HUES6 (cell line): ENCODE measurements at regions not wholly inside any gene's neighbourhood (a gene's known extent, or its start where the extent isn't known, plus 50 kb on each side); places are given as distances from the start of the nearest gene placed in this dataset.

ENCODE experiments used
- H3K27ac ChIP-seq: 2 replicates; pipeline ENCODE4 v1.7.0; 2013; ENCODE audit warnings: low read depth, mild to moderate bottlenecking, low read length, inconsistent platforms
- H3K27me3 ChIP-seq: 2 replicates; pipeline ENCODE4 v1.6.1; 2013; ENCODE audit warnings: low read length; ENCODE audit not compliant: control insufficient read depth, insufficient read depth
- H3K36me3 ChIP-seq: 2 replicates; pipeline ENCODE4 v1.6.1; 2013; ENCODE audit warnings: low read length; ENCODE audit not compliant: control insufficient read depth, insufficient read depth
- H3K4me1 ChIP-seq: 2 replicates; pipeline ENCODE4 v1.6.1; 2013; ENCODE audit warnings: low read length; ENCODE audit not compliant: control insufficient read depth, insufficient read depth
- H3K4me3 ChIP-seq: 2 replicates; pipeline ENCODE4 v1.5.1; 2013; ENCODE audit warnings: low read depth, low read length
- H3K9ac ChIP-seq: one replicate; pipeline ENCODE4 v1.6.1; 2013; ENCODE audit warnings: mild to moderate bottlenecking, low read length
- H3K9me3 ChIP-seq: 2 replicates; pipeline ENCODE4 v1.6.1; 2013; ENCODE audit warnings: low read depth, low read length; ENCODE audit not compliant: control insufficient read depth, insufficient read depth

- peaks cover 91% of the 10 kb centered on the region for H3K27me3 ChIP-seq
- no peaks in the 10 kb centered on the region for H3K9me3 ChIP-seq
- H3K4me3 ChIP-seq, result no peak overlapping the region
- no peak overlapping the region for H3K27ac ChIP-seq
- H3K9ac ChIP-seq, result no peak overlapping the region
- H3K4me1 ChIP-seq, result peaks cover 14% of the 10 kb centered on the region
- H3K36me3 ChIP-seq, result no peaks in the 10 kb centered on the region
Observed at GRCh38 chr7:31455844-31456243, 58.0 kb upstream of the ITPRID1 start.

- H3K9ac ChIP-seq, result no peak overlapping the region
- H3K36me3 ChIP-seq, result no peaks in the 10 kb centered on the region
- H3K27me3 ChIP-seq, result peaks cover 95% of the 10 kb centered on the region
- no peak overlapping the region for H3K4me3 ChIP-seq
- no peak overlapping the region for H3K27ac ChIP-seq
- peaks cover 14% of the 10 kb centered on the region for H3K4me1 ChIP-seq
- no peaks in the 10 kb centered on the region for H3K9me3 ChIP-seq
Observed at GRCh38 chr7:31456646-31457368, 57.1 kb upstream of the ITPRID1 start.

- H3K36me3 ChIP-seq, result no peaks in the 10 kb centered on the region
- H3K4me3 ChIP-seq, result no peak overlapping the region
- H3K4me1 ChIP-seq, result peaks cover 16% of the 10 kb centered on the region
- H3K27ac ChIP-seq, result no peak overlapping the region
- H3K9me3 ChIP-seq, result no peaks in the 10 kb centered on the region
- H3K9ac ChIP-seq, result no peak overlapping the region
- H3K27me3 ChIP-seq, result peaks cover 95% of the 10 kb centered on the region
Observed at GRCh38 chr7:31457551-31457950, 56.3 kb upstream of the ITPRID1 start.

- Histone ChIP-seq H3K9ac (no peak overlapping the region), H3K9me3 (no peaks in the 10 kb centered on the region), H3K27me3 (peaks cover 95% of the 10 kb centered on the region), H3K27ac (no peak overlapping the region), H3K36me3 (no peaks in the 10 kb centered on the region), H3K4me1 (peaks cover 18% of the 10 kb centered on the region), H3K4me3 (no peak overlapping the region)
Observed at GRCh38 chr7:31458203-31458602, 55.7 kb upstream of the ITPRID1 start.

- Histone ChIP-seq H3K9me3 (no peaks in the 10 kb centered on the region), H3K27me3 (peaks cover 73% of the 10 kb centered on the region), H3K36me3 (no peaks in the 10 kb centered on the region), H3K9ac (no peak overlapping the region), H3K4me3 (no peak overlapping the region), H3K27ac (no peak overlapping the region), H3K4me1 (peaks cover 40% of the 10 kb centered on the region)
Observed at GRCh38 chr7:31462636-31463035, 51.3 kb upstream of the ITPRID1 start.
